HepG2 (cell line): ENCODE measurements at regions not wholly inside any gene's neighbourhood (a gene's known extent, or its start where the extent isn't known, plus 50 kb on each side); places are given as distances from the start of the nearest gene placed in this dataset.

ENCODE experiments used
- TCF7 ChIP-seq: sonication (generic); IDR thresholded peaks from 2 replicates; pipeline ENCODE4 v1.6.1; 2016; ENCODE audit warnings: antibody characterized with exemption, low read depth
- TF ChIP-seq, protein P1 (sequence below): sonication (generic); formaldehyde crosslinking; IDR thresholded peaks from 2 replicates; pipeline ENCODE4 v1.4.0; 2020; ENCODE audit warnings: missing genetic modification reagents, borderline replicate concordance

DNA sequence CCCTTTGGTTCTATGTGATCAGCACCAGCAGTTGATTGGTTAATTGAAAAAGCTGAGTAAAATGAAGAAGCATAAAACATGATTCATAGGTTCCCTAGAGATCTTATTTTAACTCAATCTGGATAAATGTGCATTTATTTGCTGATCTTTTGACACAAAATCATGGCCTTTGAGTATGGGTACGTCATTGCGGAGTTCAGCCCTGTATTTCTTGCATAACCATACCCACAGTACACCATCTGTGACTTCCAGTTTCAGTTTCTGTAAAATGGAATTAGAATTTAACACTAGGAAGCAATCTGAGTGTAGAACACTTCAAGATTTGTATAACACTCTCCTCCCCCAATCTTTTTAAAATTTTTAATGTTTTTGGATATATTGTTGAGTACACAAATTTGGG, 358.2 kb downstream of the DDX10 start:
- TF ChIP-seq, protein P1, sequence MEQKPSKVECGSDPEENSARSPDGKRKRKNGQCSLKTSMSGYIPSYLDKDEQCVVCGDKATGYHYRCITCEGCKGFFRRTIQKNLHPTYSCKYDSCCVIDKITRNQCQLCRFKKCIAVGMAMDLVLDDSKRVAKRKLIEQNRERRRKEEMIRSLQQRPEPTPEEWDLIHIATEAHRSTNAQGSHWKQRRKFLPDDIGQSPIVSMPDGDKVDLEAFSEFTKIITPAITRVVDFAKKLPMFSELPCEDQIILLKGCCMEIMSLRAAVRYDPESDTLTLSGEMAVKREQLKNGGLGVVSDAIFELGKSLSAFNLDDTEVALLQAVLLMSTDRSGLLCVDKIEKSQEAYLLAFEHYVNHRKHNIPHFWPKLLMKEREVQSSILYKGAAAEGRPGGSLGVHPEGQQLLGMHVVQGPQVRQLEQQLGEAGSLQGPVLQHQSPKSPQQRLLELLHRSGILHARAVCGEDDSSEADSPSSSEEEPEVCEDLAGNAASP, result no peak
- no peak for TF ChIP-seq TCF7
